ENCODE measurements at regions not wholly inside any gene's neighbourhood (a gene's known extent, or its start where the extent isn't known, plus 50 kb on each side); places are given as distances from the start of the nearest gene placed in this dataset.

GRCh38 chr1:239049571-239049970 lies 336.8 kb upstream of the CHRM3 start:
- no peaks in the 10 kb centered on the region for H3K4me1 ChIP-seq (replicated peaks in 1 of 2)
- no peaks in the 10 kb centered on the region for H3K36me3 ChIP-seq (replicated peaks in 1 of 2)
- intact Hi-C loops (cut with DNase I) = no loop called here
- H3K9me3 ChIP-seq (replicated peaks in 1 of 3) = no peaks in the 10 kb centered on the region
- no peaks in the 10 kb centered on the region for H3K27me3 ChIP-seq
- no peak for DNase-seq
- H3K4me3 ChIP-seq = no peak overlapping the region
- TF ChIP-seq POLR2A (IDR thresholded peaks at IDR 0.05) = no peak
- TF ChIP-seq CTCF (IDR thresholded peaks at IDR 0.05) = no peak
- no peak overlapping the region for H3K27ac ChIP-seq

GRCh38 chr1:239044829-239045228 lies 341.5 kb upstream of the CHRM3 start:
- TF ChIP-seq CTCF (IDR thresholded peaks at IDR 0.05) (no peak), POLR2A (IDR thresholded peaks at IDR 0.05) (no peak)
- DNase-seq = no peak
- H3K36me3 ChIP-seq (replicated peaks in 1 of 2) = no peaks in the 10 kb centered on the region
- 64 to 76% (median 65%) methylated on average over 3 of the region's 3 CpGs for WGBS, 4 donors
- H3K4me1 ChIP-seq (replicated peaks in 1 of 2) = no peaks in the 10 kb centered on the region
- no peaks in the 10 kb centered on the region for H3K27me3 ChIP-seq
- H3K27ac ChIP-seq = no peak overlapping the region
- no peak overlapping the region for H3K4me3 ChIP-seq
- intact Hi-C loops (cut with DNase I) = no loop called here
- no peaks in the 10 kb centered on the region for H3K9me3 ChIP-seq (replicated peaks in 1 of 3)

- no peak for DNase-seq
- TF ChIP-seq CTCF (IDR thresholded peaks at IDR 0.05) (no peak), POLR2A (IDR thresholded peaks at IDR 0.05) (no peak)
- no peaks in the 10 kb centered on the region for H3K9me3 ChIP-seq (replicated peaks in 1 of 3)
- H3K27ac ChIP-seq = no peak overlapping the region
- no peaks in the 10 kb centered on the region for H3K4me1 ChIP-seq (replicated peaks in 1 of 2)
- intact Hi-C loops (cut with DNase I) = no loop called here
- H3K4me3 ChIP-seq = no peak overlapping the region
- WGBS, 4 donors = 47 to 65% (median 58%) methylated on average over 2 of the region's 2 CpGs
- no peaks in the 10 kb centered on the region for H3K27me3 ChIP-seq
- H3K36me3 ChIP-seq (replicated peaks in 1 of 2) = no peaks in the 10 kb centered on the region
These were observed 345.8 kb upstream of the CHRM3 start for GRCh38 chr1:239040523-239040922.

GRCh38 chr1:239031310-239031709 lies 355.1 kb upstream of the CHRM3 start:
- Histone ChIP-seq H3K4me1 (replicated peaks in 1 of 2) (no peaks in the 10 kb centered on the region), H3K27ac (no peak overlapping the region), H3K36me3 (replicated peaks in 1 of 2) (no peaks in the 10 kb centered on the region), H3K27me3 (no peaks in the 10 kb centered on the region), H3K9me3 (replicated peaks in 1 of 3) (no peaks in the 10 kb centered on the region), H3K4me3 (no peak overlapping the region)
- TF ChIP-seq CTCF (IDR thresholded peaks at IDR 0.05) (no peak), POLR2A (IDR thresholded peaks at IDR 0.05) (no peak)
- intact Hi-C loops (cut with DNase I) = no loop called here
- WGBS, 4 donors = 79 to 97% (median 84%) methylated on average over 5 of the region's 5 CpGs
- DNase-seq = no peak

Measured in adrenal gland (tissue), 9 donors.